Mucosa of descending colon (tissue), 3 donors: ENCODE measurements at regions not wholly inside any gene's neighbourhood (a gene's known extent, or its start where the extent isn't known, plus 50 kb on each side); places are given as distances from the start of the nearest gene placed in this dataset.

Experiments used
- ATAC-seq: fragments of 200-7000 bp; cut with Tn5 transposase; one replicate; pipeline ENCODE4 v1.9.1; 2020; ENCODE audit warnings: mild to moderate bottlenecking, moderate library complexity
- DNase-seq, 3 donors: peaks; one replicate each; pipeline ENCODE4 v3.0.0-alpha.2; 2020
- H3K36me3 ChIP-seq: fragments of 200-600 bp; one replicate; pipeline ENCODE4 v1.8.0; 2021; ENCODE audit warnings: low read depth, mild to moderate bottlenecking
- H3K4me1 ChIP-seq: fragments of 200-600 bp; one replicate; pipeline ENCODE4 v1.8.0; 2021; ENCODE audit warnings: low read depth, mild to moderate bottlenecking
- H3K4me3 ChIP-seq: fragments of 200-600 bp; one replicate; pipeline ENCODE4 v1.8.0; 2021; ENCODE audit warnings: mild to moderate bottlenecking
- H3K9me3 ChIP-seq: fragments of 200-600 bp; one replicate; pipeline ENCODE4 v1.8.0; 2021; ENCODE audit warnings: mild to moderate bottlenecking
- CTCF ChIP-seq: fragments of 200-600 bp; IDR thresholded peaks from one replicate; pipeline ENCODE4 v1.8.0; 2022; ENCODE audit warnings: antibody characterized with exemption, mild to moderate bottlenecking
- intact Hi-C, 2 donors: fragments of 100-400 bp; cut with DNase I in 1 of 2; cut with micrococcal nuclease in 1 of 2; formaldehyde crosslinking; loops; one replicate each; pipeline versions ENCODE4 v1.11.0 to v1.11.1; 2022; cut with DNase I, micrococcal nuclease
- donor health status: DM: no; HTN: no; CAD: no; lungs with moderate emphysema.
- donor health status: DM: no; HTN: no; CAD: no.
- donor health status: DM: no; HTN: yes; CAD: no.

GRCh38 chr11:129265125-129265788 is 73.1 kb upstream of the ARHGAP32 start:
- no peak for ATAC-seq
- no peak for DNase-seq
- Histone ChIP-seq H3K4me1 (no peaks in the 10 kb centered on the region), H3K36me3 (no peaks in the 10 kb centered on the region), H3K4me3 (no peak overlapping the region), H3K9me3 (no peaks in the 10 kb centered on the region)
- no peak for TF ChIP-seq CTCF
- intact Hi-C loops: no loop called here

GRCh38 chr11:129264114-129264513 is 72.0 kb upstream of the ARHGAP32 start:
- DNase-seq: no peak
- Histone ChIP-seq H3K4me3 (no peak overlapping the region), H3K4me1 (no peaks in the 10 kb centered on the region), H3K36me3 (no peaks in the 10 kb centered on the region), H3K9me3 (no peaks in the 10 kb centered on the region)
- intact Hi-C loops: no loop called here
- TF ChIP-seq CTCF: no peak
- ATAC-seq: no peak

- intact Hi-C loops: no loop called here
- Histone ChIP-seq H3K36me3 (no peaks in the 10 kb centered on the region), H3K4me3 (no peak overlapping the region), H3K9me3 (no peaks in the 10 kb centered on the region), H3K4me1 (no peaks in the 10 kb centered on the region)
- no peak for ATAC-seq
- no peak for DNase-seq
- no peak for TF ChIP-seq CTCF
Observed at GRCh38 chr11:129260750-129261149, 68.6 kb upstream of the ARHGAP32 start.

GRCh38 chr11:129259931-129260348 is 67.8 kb upstream of the ARHGAP32 start:
- no peak for DNase-seq
- ATAC-seq: peak; percentile 30

GRCh38 chr11:129258205-129258604 is 66.1 kb upstream of the ARHGAP32 start:
- no peaks in the 10 kb centered on the region for H3K9me3 ChIP-seq
- DNase-seq: no peak
- intact Hi-C loops: no loop called here
- ATAC-seq: no peak
- no peak overlapping the region for H3K4me3 ChIP-seq
- no peaks in the 10 kb centered on the region for H3K4me1 ChIP-seq
- no peak for TF ChIP-seq CTCF
- no peaks in the 10 kb centered on the region for H3K36me3 ChIP-seq

More at GRCh38 chr11:129259931-129260348, 67.8 kb upstream of the ARHGAP32 start:
- Histone ChIP-seq H3K9me3 (no peaks in the 10 kb centered on the region), H3K4me1 (no peaks in the 10 kb centered on the region), H3K36me3 (no peaks in the 10 kb centered on the region), H3K4me3 (no peak overlapping the region)
- no peak for TF ChIP-seq CTCF
- intact Hi-C loops: no loop called here

- H3K4me3 ChIP-seq: no peak overlapping the region
- H3K9me3 ChIP-seq: no peaks in the 10 kb centered on the region
- intact Hi-C loops: no loop called here
- no peak for DNase-seq
- H3K36me3 ChIP-seq: no peaks in the 10 kb centered on the region
- TF ChIP-seq CTCF: no peak
- ATAC-seq: no peak
- no peaks in the 10 kb centered on the region for H3K4me1 ChIP-seq
Observed at GRCh38 chr11:129257512-129257911, 65.4 kb upstream of the ARHGAP32 start.
